DMS53 treated with DMSO at 0.1 percent for 48 hours (cell line): ENCODE measurements at regions not wholly inside any gene's neighbourhood (a gene's known extent, or its start where the extent isn't known, plus 50 kb on each side); places are given as distances from the start of the nearest gene placed in this dataset.
"Not testable (repeated sequence)": the region's sequence is repeated elsewhere in the genome, so short reads cannot be mapped to it uniquely, and the experiment has no call there.

Experiments
- DNase-seq: peaks from one replicate; lab custom pipeline; 2025; ENCODE audit not compliant: unreplicated experiment; lab: John Stamatoyannopoulos, UW

DNA sequence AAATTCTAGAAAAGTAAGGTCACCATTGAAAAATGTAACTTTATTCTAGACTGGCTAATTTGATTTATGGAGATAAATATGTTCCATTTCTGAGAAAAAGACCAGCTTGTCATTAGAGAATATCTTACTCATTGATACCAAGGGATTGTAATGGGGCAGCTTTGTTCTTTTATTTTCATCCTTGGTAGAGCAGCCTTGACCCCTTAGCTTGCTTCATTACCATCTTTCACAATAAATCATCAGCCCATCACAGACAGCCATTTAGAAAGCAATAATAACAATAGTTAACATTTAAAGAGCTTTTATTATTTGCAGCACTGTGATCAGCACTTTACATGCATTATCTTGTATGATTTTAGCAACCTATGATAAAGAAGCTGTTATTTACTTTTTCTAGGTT lies 253.6 kb downstream of the C3orf38 start:
- no peak for DNase-seq

DNA sequence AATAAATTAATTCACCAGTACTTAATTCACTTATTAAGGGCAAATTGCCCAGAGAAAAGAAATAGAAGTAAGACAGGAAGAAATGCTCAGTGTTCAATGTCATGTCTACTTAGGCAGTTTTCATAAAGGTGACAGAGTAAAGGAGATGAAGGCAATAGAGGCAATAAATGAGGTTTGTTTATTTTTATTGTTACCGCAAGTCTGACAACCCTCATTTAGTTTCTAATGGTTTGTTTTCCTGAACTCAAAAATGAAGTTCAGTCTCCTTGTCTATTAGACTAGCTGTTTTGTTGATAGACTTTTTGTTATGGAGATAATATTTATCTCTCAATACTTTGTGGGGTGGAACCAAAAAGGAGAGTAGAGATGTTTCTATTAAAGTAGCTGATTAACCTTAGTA lies 258.3 kb downstream of the C3orf38 start:
- no peak for DNase-seq

DNA sequence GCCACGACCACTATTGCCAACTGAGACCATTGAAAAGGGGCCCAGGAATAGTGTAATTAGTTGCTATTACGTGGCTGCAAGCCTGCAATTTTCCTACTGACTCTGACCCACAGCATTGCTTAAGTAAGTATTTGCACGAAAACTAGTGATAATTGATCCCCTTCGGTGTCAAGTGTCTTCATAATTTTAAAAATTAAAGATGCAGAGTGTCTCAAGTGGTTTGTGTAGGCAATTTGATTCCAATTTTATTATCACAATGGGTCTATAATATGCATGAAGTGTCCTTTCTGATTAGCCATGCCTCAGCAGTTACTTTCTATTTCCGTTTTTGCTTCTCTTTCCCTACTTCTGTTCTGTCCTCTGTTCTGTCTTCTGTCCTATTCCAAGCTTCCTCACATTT lies 259.2 kb downstream of the C3orf38 start:
- DNase-seq = no peak

DNA sequence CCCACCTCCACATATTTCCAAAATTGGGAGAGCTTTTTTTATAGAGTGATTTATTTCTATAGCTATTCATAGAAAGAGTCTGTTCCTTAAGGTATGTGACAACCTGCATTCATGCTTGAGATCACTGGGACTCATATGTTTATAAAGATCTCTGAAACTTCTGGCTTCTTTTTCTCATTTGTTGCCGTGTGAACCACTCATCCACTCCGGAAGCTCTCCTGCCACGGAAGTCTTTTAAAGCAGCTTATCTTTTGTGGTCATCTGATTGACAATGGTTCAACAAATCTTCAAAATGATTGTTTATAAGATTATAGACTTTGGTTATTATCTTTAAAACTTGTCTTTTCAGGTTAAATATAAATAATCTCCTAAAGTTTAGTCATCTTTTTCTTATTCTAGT lies 260.5 kb downstream of the C3orf38 start:
- no peak for DNase-seq

DNA sequence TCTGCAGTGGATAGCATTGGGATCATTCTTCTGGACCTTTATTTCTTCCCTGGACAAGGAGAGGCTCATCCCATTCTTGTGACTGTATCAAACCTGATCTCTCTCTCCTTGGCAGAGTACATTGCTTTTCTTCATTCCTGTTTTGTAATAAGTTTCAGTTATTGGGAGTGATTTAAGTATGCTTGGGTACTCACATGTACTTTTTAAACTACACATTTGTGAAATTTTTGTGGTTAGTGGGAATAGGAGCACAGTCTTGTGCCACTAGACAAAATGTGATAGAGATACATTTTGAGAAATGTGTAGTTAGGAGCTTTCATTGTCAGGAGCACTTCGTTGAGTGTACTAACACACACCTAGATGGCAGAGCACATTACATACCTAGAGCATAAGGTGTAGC lies 262.6 kb downstream of the C3orf38 start:
- DNase-seq = no peak

DNA sequence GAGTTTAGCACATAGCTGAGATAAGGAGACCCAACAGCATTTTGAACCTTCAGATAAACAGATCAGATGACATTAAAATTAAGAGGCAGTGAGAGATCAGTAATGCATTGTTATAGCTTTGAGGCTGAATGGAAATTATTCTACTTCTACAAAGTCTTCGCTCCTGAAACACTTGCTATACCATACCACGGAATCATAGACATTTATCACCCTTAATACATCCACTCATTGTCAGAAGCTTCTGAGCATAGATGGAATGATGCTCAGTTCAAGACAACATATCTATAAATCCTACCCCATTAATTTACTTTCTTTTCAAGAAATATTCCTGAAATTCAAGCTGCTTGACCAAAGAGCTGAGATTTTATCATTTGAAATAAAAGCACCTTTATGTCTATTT lies 266.7 kb downstream of the C3orf38 start:
- no peak for DNase-seq

DNA sequence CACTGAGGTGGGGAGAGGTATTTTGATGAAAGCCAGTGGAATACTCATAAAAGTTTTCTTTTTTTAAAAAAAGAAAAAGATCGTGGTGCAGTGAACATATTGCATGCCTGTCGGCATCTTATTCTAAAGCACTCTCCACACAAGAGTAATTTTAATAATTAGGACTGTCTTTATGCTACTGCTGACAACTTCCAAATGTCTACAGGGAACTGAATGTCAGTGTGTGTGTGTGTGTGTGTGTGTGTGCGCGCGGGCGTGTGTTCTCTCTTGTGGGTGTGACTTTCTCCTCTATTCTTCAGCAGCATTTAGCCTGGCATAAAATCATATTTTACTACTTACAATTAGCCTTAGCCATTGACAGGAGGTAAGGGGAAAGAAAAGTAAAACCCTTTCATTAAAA lies 268.5 kb downstream of the C3orf38 start:
- no peak for DNase-seq

DNA sequence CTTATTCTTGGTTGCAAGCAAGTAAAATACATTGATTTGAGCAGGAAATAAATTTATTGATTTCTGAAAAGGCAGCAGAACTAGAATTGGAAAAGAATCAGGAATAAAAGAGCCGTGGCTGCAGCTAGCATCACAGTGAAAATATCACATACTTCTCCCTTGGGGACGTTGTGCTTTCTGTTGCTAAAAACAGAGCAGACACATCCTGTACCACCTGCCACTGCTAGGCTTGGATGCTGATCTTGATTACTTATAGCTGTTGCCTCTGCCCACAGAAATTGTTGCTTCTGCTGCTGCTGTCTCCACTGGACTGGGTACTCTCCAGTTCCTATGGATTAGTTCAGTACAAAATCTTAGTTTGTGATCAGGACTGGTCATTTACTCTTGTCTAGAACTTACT lies 283.8 kb downstream of the C3orf38 start:
- no peak for DNase-seq

DNA sequence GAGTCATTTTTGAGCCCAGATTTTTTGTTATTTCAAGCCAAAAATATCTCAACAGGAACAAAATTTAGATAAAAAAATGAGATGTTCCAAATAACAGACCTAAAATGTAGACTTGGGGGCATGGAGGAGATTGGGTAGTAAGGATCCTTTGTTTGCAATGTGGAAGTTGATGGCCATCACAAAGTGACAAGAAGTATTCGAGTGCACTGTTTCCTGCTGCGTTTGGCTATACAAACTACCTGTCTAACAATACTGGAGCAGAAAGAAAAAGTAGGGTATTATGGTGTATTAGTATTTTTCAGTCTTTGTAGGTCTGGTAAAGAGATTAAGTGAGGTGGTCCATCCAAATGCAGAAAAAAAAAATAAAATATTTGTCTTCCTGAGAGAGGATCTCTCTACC lies 284.2 kb downstream of the C3orf38 start:
- DNase-seq = no peak

DNA sequence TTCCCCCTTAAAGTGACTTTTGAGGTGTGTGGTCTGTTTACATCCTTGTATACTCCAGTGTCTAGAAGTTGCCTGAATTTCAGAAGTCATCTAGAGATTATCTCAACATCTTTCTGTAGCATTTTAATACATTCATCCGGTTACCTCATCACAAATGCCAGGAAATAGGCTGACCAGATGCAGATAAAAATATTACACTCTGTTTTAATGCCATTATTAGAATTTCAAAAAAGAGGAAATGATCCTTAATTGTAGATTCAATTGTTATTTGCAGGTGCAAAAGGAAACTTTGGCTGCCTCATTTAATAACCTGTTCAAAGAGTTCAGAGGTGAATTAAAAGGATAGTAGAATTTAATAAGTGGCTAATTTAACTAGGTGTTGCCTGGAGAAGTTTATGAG lies 290.9 kb downstream of the C3orf38 start:
- DNase-seq = no peak

DNA sequence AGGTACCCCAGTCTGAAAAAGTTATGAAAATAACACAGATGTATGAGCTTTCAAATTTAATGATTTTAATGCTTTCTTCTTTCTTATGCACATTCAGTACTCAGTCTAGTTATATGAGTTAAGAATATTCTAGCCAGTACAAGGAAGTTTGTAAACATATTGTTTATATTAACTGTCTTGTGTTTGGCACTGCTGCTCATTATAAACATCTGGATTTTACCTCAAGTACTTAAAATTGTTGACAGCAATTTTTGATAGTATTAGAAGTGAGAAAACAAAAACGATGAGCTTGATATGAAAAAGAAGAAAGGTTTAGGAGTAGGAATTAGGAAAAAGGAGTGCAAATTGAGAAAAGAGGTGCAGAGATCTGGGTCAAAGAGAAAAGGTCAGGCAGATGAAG lies 293.3 kb downstream of the C3orf38 start:
- no peak for DNase-seq

DNA sequence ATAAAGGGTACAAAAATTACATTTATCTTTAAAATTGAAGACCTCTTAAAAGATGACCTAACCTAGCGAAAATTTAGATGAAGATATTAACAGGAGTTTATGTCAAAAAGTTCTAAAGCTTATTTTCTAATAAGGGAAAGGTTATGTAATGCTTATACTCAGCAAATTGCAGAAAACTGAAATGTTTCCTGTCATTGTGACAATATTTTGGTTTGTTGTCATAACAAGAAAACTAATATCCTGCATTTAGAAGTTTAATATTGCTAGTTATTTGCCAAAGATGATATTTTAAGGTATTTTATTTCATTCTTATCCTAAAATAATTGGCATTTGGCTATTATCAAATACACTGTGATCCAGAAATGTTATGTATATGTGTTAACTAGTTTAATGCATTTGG lies 294.5 kb downstream of the C3orf38 start:
- DNase-seq = no peak

DNA sequence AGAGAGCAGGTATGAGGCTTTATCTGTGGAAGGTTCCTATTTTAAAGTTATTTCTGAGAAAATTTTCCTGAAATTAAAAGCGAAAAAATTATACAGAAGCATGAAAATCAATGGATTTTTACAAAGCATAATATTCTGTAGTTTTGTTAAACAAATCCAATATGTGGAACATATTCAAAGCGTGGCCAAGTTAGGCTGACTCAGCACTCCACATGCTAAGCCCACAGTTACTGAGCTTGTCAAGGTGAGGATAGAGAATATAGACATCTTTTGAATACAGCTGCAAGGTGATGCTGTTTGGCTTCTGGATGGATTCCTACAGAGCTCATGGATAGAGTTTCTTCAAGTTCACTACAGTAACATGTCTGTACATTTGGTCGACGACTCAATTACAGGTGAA lies 302.5 kb downstream of the C3orf38 start:
- no peak for DNase-seq

DNA sequence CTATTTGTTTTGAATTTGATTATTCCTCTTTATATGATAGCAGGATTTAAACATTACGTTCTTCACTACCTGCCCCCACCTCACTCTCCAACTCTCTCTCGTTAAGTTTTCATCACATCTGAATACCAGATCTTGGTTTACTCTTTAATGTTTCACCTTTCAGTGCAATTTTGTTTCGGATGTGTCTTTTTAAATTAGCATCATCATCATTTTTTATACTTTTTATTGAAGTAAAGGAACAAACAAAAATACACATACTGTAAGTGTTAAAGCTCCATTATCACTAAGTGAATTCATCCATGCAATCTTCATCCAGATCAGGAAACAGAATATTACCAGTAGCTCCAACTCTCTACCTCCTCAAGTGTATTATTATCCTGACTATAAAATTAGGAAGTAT lies 310.6 kb downstream of the C3orf38 start:
- no peak for DNase-seq

DNA sequence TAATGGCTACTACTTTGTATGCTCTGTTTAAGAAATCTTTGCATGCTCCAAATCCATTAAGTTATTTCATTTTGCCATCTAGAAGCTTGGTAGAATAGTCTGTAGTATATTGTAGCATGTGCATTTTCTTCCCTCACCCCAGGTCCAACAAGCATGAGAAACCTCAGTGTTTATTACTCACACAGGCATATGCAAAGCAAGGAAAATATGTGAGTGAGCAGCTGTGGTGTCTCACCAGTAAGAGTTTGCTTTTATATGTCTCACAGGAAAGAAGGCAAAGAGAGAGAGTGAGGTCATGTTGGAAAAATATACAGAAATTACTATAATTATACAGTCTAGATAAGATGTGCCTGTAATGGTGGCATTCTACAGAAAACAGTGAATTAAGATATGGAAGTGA lies 312.5 kb downstream of the C3orf38 start:
- DNase-seq = no peak

DNA sequence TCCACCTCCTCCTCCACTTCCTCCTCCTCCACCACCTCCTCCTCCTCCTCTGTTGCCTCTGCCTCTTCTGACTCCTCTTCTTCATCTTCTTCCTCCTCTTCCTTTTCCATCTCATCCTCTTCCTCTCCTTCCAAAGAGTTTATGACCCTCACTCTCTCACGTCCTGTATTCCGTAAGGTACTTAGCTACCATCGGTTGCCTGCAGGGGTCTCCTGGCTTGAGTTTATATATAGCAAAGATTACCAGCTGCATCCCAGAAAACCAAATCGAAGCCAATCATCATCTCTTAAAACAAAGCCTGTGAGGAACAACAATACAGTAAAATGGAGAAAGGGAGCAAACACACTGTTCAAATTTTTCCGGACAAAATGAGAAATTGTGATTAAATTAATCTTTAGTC lies 317.4 kb downstream of the C3orf38 start:
- no peak for DNase-seq

DNA sequence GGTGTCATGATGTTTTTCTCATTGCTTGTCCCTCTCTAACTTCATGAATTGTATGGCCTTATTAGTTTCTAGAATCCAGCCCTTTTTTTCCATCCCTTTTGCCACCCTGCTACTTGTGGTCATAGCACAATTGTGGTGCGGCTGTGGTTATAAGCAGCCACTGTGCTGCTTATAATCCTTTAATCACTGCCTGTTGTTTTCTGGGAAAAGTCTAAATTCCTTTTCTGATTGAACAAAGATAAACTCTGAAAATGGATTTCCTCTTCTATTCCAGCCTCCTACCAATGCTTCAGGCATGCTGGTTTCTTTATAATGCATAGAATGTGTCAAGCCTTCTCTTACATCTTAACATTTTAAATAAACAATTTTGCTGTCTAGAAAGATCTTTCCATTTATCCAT lies 319.5 kb downstream of the C3orf38 start:
- DNase-seq = no peak

DNA sequence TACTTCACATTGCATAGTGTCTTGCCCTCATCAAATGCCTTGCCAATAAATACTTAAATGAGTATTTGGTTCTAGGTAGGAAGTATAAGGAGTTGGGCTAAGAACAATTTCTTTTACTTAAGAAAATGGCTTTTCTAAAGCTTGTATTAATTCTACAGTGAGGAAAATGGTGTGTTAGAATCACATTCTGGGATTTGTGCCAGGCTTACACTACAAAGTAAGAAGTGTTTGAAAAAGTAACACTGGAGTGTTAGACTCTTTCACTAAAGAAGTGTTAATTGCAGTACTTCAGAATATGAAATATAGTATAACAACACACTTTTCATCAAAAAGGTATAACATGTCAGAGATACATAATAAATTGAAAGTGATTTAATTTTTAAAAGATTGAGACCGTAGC lies 328.7 kb downstream of the C3orf38 start:
- DNase-seq = no peak

DNA sequence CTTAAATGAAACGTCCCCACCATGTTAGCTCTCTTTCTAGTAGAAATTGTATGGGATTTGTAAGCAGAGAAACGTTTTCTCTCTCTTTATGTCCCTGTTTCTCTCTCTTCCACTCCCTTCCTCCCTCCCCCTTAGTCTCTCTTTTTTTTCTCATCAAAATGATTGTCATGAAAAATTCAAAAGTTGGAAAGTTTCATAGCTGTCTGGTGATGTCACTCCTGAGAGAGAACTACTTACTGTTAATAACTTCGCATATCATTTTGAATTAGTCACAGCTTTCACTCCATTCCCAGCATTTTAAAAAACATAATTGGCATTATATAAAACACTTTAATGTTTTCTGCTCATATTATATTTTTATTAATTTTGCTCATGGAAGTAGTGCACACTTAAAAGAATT lies 331.1 kb downstream of the C3orf38 start:
- DNase-seq = no peak

DNA sequence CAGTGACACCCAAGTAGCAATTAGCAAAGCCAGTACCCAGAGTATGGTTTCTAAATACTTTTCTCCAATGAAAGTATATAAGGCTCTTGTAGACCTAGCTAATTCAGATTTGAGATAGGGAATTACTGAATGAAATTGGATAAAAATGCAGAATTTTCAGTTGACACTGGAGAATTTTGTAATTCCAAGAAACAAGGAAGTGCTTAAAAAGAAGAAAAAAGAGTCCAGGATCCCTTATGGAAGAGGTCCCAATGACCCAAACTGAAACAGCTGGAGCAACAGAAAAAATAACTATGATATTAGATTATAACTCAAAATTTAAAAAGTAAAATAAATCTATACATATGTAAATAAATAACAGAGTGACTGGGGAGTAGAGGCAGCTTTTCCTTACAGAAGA lies 335.2 kb downstream of the C3orf38 start:
- no peak for DNase-seq

DNA sequence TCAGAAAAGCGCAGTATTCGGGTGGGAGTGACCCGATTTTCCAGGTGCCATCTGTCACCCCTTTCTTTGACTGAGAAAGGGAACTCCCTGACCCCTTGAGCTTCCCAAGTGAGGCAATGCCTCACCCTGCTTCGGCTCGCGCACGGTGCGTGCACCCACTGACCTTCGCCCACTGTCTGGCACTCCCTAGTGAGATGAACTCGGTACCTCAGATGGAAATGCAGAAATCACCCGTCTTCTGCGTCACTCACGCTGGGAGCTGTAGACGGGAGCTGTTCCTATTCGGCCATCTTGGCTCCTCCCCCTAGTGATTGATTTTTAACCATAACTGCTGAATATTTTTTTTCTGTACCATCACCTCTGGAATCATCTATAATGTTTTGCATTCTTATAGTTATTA lies 359.1 kb downstream of the C3orf38 start:
- not testable (repeated sequence) for DNase-seq

DNA sequence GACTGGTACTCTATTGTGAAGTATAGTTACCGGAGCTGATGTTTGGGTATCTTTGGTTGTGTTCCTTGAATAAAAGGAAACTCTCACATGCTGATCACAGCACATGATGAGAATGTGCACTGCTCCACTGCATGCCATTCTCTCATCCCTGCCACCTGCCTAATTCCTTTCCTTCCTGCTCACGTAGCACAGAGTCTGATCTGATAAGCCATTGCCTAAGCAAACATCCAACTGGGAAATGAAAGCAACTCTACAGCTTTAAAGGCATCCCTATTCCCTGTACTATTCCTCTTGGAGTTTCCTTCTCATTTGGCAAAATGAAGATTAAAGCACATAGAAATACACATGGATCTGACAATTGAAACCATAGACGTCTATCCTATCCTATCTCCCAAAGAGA lies 359.8 kb downstream of the C3orf38 start:
- peak; percentile 4 for DNase-seq

DNA sequence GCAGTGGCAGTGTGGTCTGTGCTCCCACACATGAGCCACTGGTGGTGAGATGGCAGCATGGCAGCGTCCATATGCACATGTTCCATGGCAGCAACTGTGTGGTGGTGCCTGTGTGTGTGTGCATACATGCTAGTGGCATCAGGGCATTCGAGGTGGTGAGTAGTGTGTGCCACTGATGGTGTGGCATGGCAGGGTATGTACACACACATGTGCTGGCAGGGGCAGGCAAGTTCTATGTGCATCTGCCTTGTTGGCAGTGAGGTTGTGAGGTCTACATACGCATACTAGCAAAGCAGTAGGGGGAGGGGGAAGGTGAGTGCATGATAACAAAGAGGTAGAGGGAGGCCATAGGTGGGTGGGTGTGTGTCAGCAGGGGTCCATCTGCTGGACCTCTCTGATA lies 378.7 kb downstream of the C3orf38 start:
- DNase-seq = no peak

DNA sequence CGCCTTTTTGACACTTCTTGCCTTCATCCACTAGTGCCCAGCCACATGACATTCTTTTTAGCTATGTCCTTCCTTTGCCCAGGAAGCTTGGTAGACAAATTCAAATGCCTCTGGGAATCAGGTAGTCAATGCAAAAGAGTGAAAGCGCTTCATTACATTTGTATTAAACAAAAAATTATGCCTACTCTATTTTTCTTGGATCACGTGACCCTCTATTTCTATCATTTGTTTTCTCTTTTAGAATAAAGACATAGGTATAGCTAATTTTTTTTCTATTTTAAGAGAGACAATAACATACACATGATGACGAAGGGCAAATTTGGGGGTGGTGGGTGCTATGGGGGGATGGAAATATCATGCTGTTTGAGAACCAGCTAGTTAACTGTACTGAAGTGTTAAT lies 384.8 kb downstream of the C3orf38 start:
- no peak for DNase-seq
